ENCODE measurements at regions not wholly inside any gene's neighbourhood (a gene's known extent, or its start where the extent isn't known, plus 50 kb on each side); places are given as distances from the start of the nearest gene placed in this dataset.

DNA sequence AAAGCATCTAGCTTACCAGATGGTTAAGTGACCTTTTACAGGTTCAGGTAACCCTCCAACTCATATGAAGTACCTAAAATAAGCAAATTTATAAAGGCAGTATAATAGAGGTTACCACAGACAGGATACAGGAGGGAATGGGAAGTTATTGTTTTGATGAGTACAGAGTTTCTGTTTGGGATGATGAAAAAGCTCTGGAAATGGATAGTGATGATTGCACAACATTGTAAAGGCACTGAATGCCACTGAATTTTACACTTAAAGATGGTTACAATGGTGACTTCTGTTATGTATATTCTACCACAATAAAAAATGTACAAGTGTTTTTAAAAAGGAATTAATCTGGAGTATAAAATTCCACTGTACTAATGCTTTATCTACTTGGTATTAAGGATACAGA, 75.0 kb upstream of the NIPBL start:
- TF ChIP-seq POLR2AphosphoS5 (IDR thresholded peaks at IDR 0.05; ENCODE audit: low read depth, low read length) (no peak), POLR2A (IDR thresholded peaks at IDR 0.05; ENCODE audit: low read depth, low read length) (no peak)

All from GM12892 (cell line).